NCI-H446 treated with DMSO at 0.1 percent for 48 hours (cell line): ENCODE measurements at regions not wholly inside any gene's neighbourhood (a gene's known extent, or its start where the extent isn't known, plus 50 kb on each side); places are given as distances from the start of the nearest gene placed in this dataset.
"Not testable (repeated sequence)": the region's sequence is repeated elsewhere in the genome, so short reads cannot be mapped to it uniquely, and the experiment has no call there.

Source experiments
- DNase-seq: peaks from one replicate; lab custom pipeline; 2025; lab: John Stamatoyannopoulos, UW

DNA sequence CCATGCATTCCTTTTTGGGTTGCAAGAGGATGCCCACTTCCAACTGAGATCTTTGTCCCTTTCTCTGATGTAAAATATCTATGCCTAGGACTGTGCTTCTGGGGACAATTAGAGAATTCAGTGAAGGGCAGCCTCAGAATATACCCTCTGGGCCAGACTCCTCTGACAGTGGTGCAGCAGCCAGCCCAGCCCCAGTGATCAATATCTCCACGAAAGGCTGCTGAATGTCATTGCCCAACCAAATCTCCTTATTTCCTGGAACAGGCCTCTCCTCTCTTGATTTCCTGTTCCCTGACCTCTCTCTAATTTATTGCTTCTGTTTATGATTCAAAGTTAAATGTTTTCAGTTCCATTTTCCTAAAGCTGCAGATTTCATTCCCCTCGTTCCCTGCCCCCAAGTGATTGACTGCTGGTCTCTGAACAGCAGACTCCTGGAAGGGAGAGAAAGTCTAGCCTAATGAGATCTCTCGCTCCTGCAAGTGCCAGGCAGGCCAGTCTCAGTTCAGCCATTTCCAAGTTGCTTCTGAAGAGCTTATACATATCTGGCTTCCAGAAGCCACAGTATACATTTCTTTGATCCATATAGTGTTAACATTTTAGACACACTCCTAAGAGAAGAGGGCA is 104.4 kb upstream of the SALL1 start:
- DNase-seq: no peak

DNA sequence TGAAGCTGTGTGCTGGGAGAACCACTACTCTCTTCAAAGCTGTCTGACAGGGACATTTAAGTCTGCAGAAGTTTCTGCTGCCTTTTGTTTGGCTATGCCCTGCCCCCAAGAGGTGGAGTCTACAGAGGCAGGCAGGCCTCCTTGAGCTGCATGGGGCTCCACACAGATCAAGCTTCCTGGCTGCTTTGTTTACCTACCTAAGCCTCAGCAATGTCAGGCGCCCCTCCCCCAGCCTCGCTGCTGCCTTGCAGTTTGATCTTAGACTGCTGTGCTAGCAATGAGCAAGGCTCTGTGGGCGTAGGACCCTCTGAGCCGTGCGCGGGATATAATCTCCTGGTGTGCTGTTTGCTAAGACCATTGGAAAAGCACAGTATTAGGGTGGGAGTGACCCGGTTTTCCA is 103.3 kb upstream of the SALL1 start:
- DNase-seq: not testable (repeated sequence)

DNA sequence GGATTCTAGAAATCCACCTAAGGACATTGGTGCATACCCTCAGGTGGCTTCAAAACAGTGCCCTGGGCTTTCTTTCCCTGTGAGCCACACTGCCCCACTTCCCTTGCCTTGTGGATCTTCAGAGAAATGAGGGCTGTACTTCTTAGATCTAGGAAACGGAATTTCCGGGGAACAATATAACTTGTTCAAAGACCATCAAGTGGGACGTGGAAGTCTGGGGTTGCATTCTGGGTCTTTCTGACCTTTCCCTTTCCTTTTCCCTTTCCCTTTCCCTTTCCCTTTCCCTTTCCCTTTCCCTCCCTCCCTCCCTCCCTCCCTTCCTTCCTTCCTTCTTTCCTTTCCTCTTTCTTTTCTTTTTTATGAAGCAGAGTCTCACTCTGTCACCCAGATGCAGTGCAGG is 97.1 kb upstream of the SALL1 start:
- no peak for DNase-seq

DNA sequence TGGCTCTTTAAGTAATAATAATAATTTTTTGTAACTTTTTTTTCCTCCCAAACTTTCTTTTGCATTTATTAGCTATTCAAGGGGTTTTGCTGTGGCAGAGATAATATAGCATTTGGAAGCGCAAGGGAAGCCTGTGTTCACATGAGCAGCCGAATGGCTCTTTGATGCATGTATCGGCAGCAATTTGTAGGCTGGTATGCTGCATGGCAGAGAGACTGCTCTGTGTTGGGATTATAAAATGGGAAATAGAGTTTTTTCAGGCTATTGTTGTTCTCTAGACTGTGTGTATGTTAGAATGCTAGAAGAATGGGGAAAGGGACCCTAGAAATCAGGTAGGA is 94.6 kb upstream of the SALL1 start:
- no peak for DNase-seq

DNA sequence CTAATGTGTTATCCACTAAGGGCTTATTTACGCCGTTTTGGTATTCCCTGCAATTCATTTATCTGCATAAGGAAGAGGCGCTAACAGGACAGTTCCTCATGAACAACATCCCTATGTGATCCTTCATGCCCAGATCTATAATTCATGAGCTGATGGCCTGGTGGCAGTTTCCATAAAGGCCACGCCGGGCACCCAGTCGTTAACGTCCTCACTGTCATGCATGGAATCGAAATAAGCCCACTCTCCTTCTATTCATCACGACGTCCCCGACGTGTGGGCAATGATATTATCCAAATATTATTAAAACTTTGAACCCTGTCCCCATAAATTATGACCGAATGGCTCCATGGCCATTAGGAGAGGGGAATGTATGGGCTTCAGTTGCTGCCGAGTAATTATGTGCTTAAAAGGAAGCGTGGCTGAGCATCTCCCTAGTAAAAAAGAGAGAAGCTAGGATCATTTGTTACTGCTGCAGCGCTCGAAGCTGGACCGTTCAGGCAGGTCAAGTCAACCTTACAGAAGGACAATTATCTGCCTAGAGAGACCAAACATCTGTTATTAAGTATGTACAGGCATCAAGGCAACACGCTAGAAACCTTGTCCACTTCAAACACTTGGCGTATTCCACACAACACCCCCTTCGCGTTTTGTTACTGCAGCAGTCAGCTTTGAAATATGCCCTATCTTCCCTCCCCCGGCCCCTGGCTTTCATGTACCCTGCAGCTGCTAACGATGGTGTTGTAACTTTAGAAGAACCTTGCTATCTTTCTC is 94.0 kb upstream of the SALL1 start:
- no peak for DNase-seq

DNA sequence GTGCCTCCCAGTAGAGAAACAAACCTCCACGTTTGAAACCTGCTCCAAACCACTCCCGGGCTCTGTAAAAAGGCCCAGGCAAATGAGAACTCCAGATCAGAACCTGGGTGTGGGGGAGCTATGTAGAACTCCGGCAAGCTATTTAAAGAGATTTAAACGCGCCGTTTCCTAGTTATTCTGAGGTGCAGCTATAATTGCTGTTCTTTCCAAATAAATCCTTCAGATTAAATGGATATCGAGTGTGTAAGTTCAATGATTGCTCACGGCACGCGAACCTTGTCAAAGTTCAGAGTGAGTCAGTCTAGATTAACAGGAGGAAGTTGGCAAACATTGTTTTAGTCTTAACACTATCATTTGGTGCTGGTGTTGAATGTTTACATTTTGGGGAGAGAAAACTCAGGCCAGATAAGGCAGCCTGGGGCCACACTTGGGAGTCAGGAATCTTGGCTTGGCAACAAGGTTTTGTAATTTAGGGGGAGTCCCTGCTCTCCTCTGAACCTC is 92.9 kb upstream of the SALL1 start:
- no peak for DNase-seq

DNA sequence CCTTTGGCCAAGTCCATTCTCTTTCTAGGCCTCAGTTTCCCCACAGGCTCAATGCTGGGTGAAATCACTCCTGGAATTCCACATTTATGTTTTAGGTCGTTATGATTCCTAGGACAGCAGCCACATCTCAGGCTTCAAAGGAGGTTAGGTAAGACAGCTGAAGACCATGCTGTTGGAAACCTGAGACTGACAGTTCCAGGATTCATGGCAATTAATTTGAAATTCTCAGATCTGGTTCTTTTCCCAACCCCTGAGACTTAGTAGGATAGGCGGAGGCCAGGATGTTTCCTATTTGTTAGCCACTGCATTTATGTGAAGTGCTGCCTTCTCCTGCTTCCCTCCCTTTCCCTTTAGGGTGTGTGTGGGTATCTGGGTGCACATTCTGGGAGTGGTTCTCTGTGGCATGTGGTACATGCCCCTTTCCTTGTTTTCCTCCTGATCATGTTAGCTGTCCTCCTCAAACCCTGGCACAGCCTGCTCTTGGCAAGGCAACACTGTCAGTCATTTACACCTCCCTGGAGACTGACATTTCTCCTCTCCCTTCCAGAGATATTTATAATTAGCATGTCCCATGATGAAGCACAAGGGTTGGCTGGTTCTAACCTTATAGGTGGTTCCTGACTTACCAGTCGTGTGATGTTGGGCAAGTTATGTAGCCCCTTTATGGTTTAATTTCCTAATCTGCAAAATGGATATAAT is 91.4 kb upstream of the SALL1 start:
- no peak for DNase-seq

DNA sequence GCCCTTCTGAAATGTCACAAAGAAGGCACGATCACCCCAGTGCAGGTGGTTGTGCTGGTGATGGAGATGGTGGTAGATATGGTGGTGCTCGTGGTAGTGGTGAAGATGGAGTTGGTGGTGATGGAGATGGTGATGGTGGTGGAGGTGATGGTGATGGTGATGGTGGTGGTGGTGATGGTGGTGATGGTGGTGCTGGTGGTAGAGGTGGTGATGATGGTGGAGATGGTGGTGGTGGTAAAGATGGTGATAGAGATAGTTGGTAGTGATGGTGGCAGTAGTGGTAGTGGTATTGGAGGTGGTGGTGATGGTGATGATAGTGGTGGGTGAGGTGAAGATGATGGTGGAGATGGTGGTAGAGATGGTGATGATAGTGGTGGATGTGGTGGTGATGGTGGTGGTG is 88.1 kb upstream of the SALL1 start:
- no peak for DNase-seq

DNA sequence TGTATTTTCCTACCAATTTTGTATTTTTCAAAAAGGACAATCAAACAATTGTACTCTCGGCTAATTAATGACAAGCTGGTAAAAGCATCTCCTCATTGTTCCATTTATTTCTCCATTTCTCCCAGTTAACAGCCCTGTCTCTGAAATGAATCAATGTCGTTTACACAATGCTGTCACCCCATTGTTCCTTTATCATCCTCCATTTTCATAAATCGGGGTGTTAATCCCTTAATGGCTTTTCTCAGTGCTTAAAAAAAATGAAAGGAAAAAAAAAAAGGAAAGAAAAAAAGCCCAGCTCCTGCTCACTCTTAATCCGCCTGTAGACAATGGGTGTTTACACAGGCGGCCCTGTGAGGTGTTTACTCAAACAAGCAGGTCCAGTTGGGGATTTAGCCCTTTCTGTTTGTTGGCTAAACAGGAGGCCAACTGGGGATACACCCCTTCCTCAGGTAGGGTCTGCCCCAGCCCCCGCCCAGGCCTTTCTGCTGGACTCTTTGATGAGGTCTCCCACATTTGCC is 86.8 kb upstream of the SALL1 start:
- DNase-seq: no peak

DNA sequence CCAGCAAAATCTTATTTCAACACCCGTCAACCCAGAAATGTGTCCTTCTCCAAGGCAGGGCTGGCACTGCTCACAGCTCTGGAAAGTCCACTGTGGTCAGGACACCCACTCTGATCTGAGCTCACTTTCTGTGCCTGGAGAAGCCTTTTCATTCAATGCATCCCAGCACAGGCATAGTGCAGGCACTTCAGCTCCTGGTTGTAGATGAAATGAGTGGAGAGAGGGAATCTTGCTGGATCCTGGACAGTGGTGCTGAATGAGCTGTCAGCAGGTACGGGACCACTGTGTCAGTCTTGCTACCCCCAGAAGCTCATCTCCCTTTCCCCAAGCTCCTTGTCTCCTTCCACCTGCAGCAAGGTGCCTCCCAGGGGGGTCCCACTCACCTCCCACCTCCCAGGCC is 86.1 kb upstream of the SALL1 start:
- DNase-seq: no peak

DNA sequence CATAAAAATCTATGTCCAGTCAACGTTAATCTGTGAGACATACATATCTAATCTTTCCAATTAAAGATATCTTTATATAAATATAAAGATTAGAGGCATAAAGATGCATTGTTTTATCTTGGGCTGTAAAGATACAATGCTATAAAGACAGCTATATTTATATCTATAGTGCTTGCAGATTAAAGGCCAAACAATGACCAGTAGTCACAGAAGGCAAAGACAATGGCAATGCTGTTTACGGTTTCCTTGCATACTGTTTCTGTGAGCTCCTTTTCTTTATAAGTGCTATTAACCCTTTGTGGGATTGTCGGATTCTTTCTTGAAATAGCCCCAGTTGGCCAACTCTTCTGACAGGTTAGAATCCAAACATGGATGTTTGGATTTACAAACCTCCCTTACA is 85.5 kb upstream of the SALL1 start:
- no peak for DNase-seq

DNA sequence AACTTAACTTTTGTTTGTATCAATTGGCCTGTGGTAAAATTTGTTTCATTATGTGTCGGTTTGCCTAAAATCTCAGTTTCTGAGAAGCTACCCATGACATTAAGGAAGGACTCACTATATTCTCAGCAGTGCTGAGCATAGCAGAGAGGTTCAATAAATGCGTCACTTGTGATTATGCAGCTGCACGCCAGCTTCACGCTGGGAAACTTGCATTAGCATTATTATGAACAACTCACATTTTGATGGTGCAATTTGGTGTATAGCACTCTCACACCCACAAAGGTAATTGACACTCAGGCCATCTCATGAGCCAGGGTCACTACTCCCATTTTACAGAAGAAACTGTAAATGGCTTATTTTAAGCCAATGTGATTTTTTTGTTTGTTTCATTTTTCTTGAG is 80.6 kb upstream of the SALL1 start:
- DNase-seq: no peak

DNA sequence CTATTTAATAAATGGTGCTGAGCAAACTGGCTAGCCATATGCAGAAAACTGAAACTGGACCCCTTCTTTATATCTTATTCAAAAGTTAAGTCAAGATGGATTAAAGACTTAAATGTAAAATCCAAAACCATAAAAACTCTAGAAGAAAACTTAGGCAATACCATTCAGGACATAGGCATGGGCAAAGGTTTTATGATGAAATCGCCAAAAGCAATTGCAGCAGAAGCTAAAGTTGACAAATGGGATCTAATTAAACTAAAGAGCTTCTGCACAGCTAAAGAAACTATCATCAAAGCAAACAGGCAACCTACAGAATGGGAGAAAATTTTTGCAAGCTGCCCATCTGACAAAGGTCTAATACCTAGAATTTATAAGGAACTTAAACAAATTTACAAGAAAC is 79.0 kb upstream of the SALL1 start:
- not testable (repeated sequence) for DNase-seq

DNA sequence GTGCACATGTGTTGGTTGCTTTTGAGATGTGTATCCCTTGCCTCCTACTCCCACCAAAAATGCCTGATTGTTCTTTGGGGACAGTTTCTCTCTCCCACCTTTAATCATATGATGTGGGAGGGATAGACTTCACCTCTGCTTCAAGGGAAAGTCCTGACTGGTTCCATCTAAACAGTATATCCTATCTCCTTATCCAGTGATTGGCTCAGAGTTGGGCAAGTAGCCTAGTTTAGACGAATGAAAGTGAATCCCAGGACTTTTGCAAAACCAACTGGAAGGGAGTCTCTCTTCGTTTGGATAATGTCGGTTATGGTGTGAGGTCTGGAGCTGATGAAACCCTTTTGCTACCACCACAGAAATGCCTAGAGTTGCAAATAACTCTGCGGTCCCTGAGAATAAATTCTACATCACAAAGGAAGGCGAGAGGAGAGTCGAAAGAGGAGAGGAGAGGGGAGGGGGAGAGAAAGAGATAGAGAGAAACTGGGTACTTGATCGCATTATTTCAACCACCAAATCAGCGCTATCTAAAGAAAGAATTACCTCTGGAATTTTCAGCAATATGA is 77.1 kb upstream of the SALL1 start:
- DNase-seq: no peak

DNA sequence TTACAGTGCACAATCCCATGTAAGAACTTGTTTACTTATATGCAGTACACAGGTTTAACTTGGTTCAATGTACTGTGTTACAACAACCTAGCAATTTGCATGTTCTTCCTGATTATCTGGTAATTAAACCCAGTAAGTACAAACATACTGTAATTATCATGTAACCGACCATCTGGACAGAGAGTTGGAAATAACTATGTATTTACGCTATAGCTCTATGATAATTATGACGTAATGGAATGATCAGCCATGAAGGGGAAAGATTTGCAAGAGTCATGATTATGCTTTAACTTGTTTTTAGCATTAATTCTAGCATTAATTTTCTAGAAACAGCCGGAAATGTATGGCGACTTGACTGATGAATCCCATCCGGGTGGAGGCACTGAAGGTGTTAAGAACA is 74.8 kb upstream of the SALL1 start:
- no peak for DNase-seq

DNA sequence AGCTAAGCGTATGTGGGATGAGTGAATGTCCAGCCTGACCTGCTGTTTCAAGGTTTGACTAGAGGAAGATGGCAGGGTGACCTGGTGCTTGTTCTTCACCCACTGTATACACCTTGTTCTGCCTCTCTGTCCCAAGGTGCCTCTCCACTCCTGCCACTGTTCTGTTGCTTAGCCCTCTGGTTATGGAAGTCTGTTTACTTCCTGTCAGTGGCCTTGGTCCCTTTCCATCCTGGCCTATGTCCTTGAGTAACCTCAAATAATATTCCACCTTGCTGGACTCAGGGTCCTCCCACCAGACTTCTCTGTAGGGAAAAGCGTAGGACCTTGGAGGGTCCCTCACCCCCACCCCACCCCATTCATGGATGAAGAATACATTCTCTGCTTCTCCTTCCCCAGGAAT is 73.2 kb upstream of the SALL1 start:
- no peak for DNase-seq

DNA sequence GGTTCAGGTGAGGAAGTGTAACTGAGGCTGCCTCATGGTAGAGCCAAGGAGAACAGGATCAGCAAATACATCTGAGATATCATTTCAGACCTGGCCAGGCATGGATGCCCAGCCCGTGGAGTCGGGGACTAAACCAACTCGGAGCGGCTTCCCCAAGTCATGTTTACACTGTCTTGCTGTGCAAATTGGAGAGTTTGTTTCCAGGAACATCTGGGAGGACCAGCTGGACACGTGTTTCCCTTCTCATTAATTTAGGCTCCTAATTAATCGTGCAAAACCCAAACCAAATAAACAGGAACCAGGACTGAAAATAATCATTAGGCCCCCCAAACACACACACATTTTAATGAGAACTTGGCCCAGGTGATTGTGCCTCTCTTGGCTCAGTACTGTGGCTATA is 70.9 kb upstream of the SALL1 start:
- DNase-seq: no peak

DNA sequence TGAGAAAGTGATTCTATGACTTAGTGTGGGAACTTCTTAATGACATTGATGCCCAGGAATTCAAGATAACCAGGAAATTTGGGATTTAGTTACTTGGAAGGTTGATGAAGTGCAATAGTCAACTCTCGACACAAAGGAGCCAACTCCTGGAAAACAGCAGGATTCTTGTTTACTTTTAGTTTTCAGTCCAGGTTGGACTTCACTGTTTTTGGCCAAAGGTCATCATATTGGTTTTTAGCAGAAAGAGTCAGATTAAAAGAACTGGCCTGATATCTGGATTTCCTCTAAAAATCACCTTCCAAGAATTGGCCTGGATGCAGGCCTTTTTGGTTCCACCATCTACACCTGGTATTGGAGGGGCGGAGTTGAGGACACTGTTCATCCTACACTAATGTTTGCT is 60.1 kb upstream of the SALL1 start:
- DNase-seq: no peak

DNA sequence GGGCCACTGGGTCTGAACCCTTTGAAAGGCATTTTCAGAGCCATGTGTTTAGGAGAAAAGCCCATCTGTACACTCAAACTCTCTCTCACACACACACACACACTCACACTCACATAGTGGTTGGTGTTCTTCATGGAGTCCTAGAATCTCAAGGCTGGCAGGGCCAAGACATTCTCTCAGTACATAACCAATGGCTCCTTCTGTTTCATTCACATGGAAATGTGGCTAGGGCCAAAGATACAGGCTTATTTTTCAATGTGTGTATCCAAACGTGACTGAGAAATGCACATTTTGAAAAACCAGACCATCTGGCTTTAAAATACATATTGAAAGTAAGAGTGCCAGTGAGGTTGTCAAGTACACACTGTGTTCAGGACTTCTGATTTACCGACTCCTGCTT is 59.0 kb upstream of the SALL1 start:
- DNase-seq: no peak

DNA sequence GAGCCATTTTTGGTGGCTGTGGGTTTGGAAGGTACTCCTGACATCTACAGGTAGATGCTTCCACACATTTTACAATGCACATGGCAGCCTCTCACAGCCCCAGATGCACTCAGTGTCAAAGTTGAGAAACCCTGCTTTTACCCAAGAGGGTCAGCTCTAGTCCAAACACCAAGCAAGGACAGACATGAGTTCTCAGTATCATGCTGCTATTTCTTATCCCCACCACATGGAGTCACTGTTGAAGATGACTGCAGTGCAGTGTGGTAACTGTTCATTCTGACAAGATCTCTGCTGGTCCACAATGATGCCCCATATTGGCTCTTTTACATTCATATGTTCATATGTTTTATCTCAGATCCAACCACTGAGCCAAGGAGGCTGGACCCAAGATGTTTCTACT is 50.5 kb upstream of the SALL1 start:
- DNase-seq: no peak
